GM21360 (cell line): ENCODE measurements at regions not wholly inside any gene's neighbourhood (a gene's known extent, or its start where the extent isn't known, plus 50 kb on each side); places are given as distances from the start of the nearest gene placed in this dataset.
A peak's percentile ranks its signal among the peaks of the same experiment; 100 is the strongest.
"Not testable (repeated sequence)": the region's sequence is repeated elsewhere in the genome, so short reads cannot be mapped to it uniquely, and the experiment has no call there.

Experiments
- ATAC-seq: cut with Tn5 transposase; IDR thresholded peaks from one replicate; pipeline ENCODE4 v1.9.1; 2021; ENCODE audit warnings: mild to moderate bottlenecking, moderate library complexity; ENCODE audit not compliant: unreplicated experiment

- ATAC-seq: no peak
These were observed 55.3 kb downstream of the RPL10L start for GRCh38 chr14:46596236-46596635.

GRCh38 chr14:46582826-46583225 is 68.8 kb downstream of the RPL10L start:
- no peak for ATAC-seq

GRCh38 chr14:46581036-46581671 is 70.4 kb downstream of the RPL10L start:
- no peak for ATAC-seq

- ATAC-seq: no peak
These were observed 76.6 kb downstream of the RPL10L start for GRCh38 chr14:46574978-46575375.

GRCh38 chr14:46574221-46574977 is 77.2 kb downstream of the RPL10L start:
- ATAC-seq: no peak

- no peak for ATAC-seq
These were observed 78.1 kb downstream of the RPL10L start for GRCh38 chr14:46573498-46573897.

- ATAC-seq: no peak
These were observed 79.6 kb downstream of the RPL10L start for GRCh38 chr14:46571970-46572369.

- not testable (repeated sequence) for ATAC-seq
These were observed 83.4 kb downstream of the RPL10L start for GRCh38 chr14:46568161-46568560.

- no peak for ATAC-seq
These were observed 100.7 kb downstream of the RPL10L start for GRCh38 chr14:46550836-46551235.

GRCh38 chr14:46540986-46541385 is 110.6 kb downstream of the RPL10L start:
- ATAC-seq: no peak

GRCh38 chr14:46519121-46519520 is 132.5 kb downstream of the RPL10L start:
- no peak for ATAC-seq

- not testable (repeated sequence) for ATAC-seq
These were observed 142.8 kb downstream of the RPL10L start for GRCh38 chr14:46508752-46509151.

- ATAC-seq: no peak
These were observed 152.1 kb downstream of the RPL10L start for GRCh38 chr14:46499521-46499920.

- ATAC-seq: no peak
These were observed 155.2 kb downstream of the RPL10L start for GRCh38 chr14:46496409-46496808.

- peak; percentile 97 for ATAC-seq
These were observed 161.3 kb downstream of the RPL10L start for GRCh38 chr14:46490238-46490685.

- no peak for ATAC-seq
These were observed 163.2 kb downstream of the RPL10L start for GRCh38 chr14:46488374-46488773.

- no peak for ATAC-seq
These were observed 163.8 kb downstream of the RPL10L start for GRCh38 chr14:46487582-46488350.

GRCh38 chr14:46482200-46482599 is 169.4 kb downstream of the RPL10L start:
- ATAC-seq: no peak

- ATAC-seq: no peak
These were observed 170.8 kb downstream of the RPL10L start for GRCh38 chr14:46480817-46481216.

GRCh38 chr14:46472261-46472660 is 179.3 kb downstream of the RPL10L start:
- no peak for ATAC-seq

GRCh38 chr14:46464341-46464740 is 187.2 kb downstream of the RPL10L start:
- ATAC-seq: no peak

- no peak for ATAC-seq
These were observed 199.8 kb downstream of the RPL10L start for GRCh38 chr14:46451800-46452199.
